Suprapubic skin (tissue), 4 donors: ENCODE measurements at regions not wholly inside any gene's neighbourhood (a gene's known extent, or its start where the extent isn't known, plus 50 kb on each side); places are given as distances from the start of the nearest gene placed in this dataset.
"Not testable (repeated sequence)": the region's sequence is repeated elsewhere in the genome, so short reads cannot be mapped to it uniquely, and the experiment has no call there.

Experiments
- DNase-seq, 2 donors: peaks; one replicate each; pipeline ENCODE4 v3.0.0-alpha.2; 2019; ENCODE audit warnings: low spot score in 2 of 2
- H3K27ac ChIP-seq: fragments of 200-600 bp; sonication (generic); one replicate; pipeline ENCODE4 v1.5.1; 2019
- H3K27me3 ChIP-seq: fragments of 200-600 bp; sonication (generic); one replicate; pipeline ENCODE4 v1.5.1; 2019
- H3K36me3 ChIP-seq: fragments of 200-600 bp; sonication (generic); one replicate; pipeline ENCODE4 v1.5.1; 2019
- H3K4me1 ChIP-seq: fragments of 200-600 bp; sonication (generic); one replicate; pipeline ENCODE4 v1.5.1; 2019
- H3K4me3 ChIP-seq: fragments of 200-600 bp; sonication (generic); one replicate; pipeline ENCODE4 v1.5.1; 2019; ENCODE audit warnings: mild to moderate bottlenecking
- H3K9me3 ChIP-seq: fragments of 200-600 bp; sonication (generic); one replicate; pipeline ENCODE4 v1.5.1; 2019
- EP300 ChIP-seq: sonication (generic); formaldehyde crosslinking; IDR thresholded peaks from one replicate; pipeline ENCODE4 v1.6.1; 2017; ENCODE audit warnings: antibody characterized with exemption
- POLR2A ChIP-seq, 2 donors: fragments of 450-650 bp; IDR thresholded peaks; one replicate each; pipeline ENCODE4 v1.6.1; 2017; ENCODE audit warnings: antibody characterized with exemption in 2 of 2, mild to moderate bottlenecking in 2 of 2, moderate library complexity in 2 of 2
- POLR2AphosphoS5 ChIP-seq, 3 donors: sonication (generic); formaldehyde crosslinking; IDR thresholded peaks; one replicate each; pipeline ENCODE4 v1.6.1; 2017; ENCODE audit warnings: antibody characterized with exemption in 3 of 3
- WGBS: methylation state at CpG from one replicate; pipeline ENCODE4 v1.1.5; 2018; 5-methylcytosine and 5-hydroxymethylcytosine counted together
- TF ChIP-seq, protein P1 (sequence below), 2 donors: fragments of 200-600 bp in 1 of 2; fragments of 450-650 bp in 1 of 2; sonication (generic) in 1 of 2; IDR thresholded peaks; one replicate each; pipeline ENCODE4 v1.5.1; 2016 to 2019; ENCODE audit warnings: antibody characterized with exemption in 2 of 2, mild to moderate bottlenecking in 1 of 2, moderate library complexity in 1 of 2

DNA sequence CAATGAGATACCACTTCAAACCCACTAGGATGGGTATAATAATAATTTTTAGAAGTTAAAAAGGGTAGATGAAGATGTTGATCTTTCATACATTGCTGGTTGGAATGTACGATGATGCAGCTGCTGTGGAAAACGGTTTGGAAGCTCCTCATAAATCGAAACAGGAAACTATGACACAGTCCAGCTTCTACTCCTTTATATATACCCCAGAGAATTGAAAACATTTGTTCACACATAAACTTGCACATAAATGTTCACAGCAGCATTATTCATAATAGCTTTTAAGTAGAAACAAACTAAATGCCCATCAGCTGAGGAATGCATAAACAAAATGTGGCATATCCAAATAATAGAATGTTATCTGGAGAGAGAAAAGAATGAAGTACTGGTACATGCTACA, 95.0 kb downstream of the STRADB start:
- Histone ChIP-seq H3K36me3 (no peaks in the 10 kb centered on the region), H3K27ac (no peak overlapping the region), H3K27me3 (no peaks in the 10 kb centered on the region), H3K4me1 (no peaks in the 10 kb centered on the region), H3K4me3 (no peak overlapping the region), H3K9me3 (no peaks in the 10 kb centered on the region)
- 45% methylated on average over 3 of the region's 3 CpGs for WGBS
- no peak for DNase-seq
- TF ChIP-seq EP300: no peak

DNA sequence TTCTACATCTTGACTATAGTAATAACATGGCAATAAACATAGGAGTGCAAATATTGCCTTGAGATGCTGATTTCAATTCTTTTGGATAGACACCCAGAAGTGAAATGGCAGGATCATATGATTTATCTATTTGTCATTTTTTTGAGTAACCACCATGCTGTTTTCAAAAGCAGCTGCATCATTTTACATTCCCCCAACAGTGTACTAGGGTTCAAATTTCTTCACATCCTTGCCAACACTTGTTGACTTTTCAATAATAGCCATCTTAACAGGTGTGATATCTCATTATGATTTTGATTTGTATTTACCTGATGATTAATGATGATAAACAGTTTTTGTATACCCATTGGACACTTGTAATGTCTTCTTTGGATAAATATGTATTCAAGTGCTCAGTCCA, 90.8 kb downstream of the STRADB start:
- Histone ChIP-seq H3K4me3 (no peak overlapping the region), H3K36me3 (no peaks in the 10 kb centered on the region), H3K27ac (no peak overlapping the region), H3K27me3 (no peaks in the 10 kb centered on the region), H3K9me3 (no peaks in the 10 kb centered on the region), H3K4me1 (no peaks in the 10 kb centered on the region)
- TF ChIP-seq POLR2AphosphoS5 (IDR thresholded peaks at IDR 0.05) (no peak), EP300 (no peak), POLR2A (IDR thresholded peaks at IDR 0.05) (no peak)
- TF ChIP-seq, protein P1, sequence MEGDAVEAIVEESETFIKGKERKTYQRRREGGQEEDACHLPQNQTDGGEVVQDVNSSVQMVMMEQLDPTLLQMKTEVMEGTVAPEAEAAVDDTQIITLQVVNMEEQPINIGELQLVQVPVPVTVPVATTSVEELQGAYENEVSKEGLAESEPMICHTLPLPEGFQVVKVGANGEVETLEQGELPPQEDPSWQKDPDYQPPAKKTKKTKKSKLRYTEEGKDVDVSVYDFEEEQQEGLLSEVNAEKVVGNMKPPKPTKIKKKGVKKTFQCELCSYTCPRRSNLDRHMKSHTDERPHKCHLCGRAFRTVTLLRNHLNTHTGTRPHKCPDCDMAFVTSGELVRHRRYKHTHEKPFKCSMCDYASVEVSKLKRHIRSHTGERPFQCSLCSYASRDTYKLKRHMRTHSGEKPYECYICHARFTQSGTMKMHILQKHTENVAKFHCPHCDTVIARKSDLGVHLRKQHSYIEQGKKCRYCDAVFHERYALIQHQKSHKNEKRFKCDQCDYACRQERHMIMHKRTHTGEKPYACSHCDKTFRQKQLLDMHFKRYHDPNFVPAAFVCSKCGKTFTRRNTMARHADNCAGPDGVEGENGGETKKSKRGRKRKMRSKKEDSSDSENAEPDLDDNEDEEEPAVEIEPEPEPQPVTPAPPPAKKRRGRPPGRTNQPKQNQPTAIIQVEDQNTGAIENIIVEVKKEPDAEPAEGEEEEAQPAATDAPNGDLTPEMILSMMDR (IDR thresholded peaks at IDR 0.05): no peak
- DNase-seq: no peak

DNA sequence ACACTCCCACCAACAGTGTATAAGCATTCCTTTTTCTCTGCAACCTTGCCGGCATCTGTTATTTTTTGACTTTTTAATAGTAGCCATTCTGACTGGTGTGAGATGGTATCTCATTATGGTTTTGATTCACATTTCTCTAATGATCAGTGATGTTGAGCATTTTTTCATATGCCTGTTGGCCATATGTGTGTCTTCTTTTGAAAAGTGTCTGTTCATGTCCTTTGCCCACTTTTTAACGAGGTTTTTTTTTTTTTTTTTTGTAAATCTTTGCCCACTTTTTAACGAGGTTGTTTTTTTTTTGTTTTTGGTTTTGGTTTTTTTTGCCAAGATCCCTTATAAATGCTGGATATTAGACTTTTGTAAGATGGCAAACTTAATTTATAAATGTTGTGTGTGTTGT, 87.7 kb downstream of the STRADB start:
- H3K27ac ChIP-seq, H3K36me3 ChIP-seq, H3K27me3 ChIP-seq, H3K4me3 ChIP-seq, H3K9me3 ChIP-seq, H3K4me1 ChIP-seq, DNase-seq: not testable (repeated sequence)
- WGBS: 56% methylated on average over 3 of the region's 3 CpGs

DNA sequence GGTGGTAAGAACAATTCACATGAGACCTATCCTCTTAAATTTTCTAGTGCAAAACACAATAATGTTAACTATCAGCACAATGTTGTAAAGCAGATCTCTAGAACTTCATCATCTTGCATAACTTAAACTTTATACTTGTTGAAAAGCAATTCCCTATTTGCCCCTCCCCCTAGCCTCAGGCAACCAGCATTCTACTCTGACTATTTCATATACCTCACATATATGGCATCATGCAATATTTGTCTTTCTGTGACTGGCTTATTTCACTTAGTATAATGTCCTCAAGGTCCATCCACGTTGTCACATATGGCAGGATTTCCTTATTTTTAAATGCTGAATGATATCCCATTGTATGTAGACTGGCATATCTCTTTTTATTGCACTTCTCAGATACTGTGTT, 86.5 kb downstream of the STRADB start:
- peaks cover 6% of the 10 kb centered on the region for H3K9me3 ChIP-seq
- no peak overlapping the region for H3K27ac ChIP-seq
- no peak for TF ChIP-seq POLR2A (IDR thresholded peaks at IDR 0.05)
- no peak for TF ChIP-seq POLR2AphosphoS5 (IDR thresholded peaks at IDR 0.05)
- TF ChIP-seq EP300: no peak
- TF ChIP-seq, protein P1 (IDR thresholded peaks at IDR 0.05): no peak
- no peaks in the 10 kb centered on the region for H3K36me3 ChIP-seq
- no peaks in the 10 kb centered on the region for H3K27me3 ChIP-seq
- WGBS: 85% methylated on average over 1 of the region's 1 CpG
- H3K4me1 ChIP-seq: no peaks in the 10 kb centered on the region
- H3K4me3 ChIP-seq: no peak overlapping the region
- DNase-seq: no peak

DNA sequence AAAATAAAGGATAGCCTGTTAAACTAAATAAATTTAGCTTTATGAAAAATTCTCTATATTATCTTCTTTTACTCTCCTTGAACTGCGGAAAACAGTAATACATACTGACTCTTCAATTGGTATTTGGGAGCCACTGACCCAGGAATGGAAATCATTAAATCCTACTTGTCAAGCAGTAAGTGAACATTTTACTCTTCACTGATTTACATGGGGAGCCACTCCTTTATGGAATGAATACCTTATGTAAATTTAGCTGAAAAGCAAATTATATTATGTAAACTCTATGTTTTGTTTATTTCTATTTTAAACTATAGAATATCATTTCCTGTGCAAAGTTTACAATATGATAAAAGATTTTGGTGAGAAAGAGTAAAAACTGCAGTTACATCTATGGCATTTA, 85.2 kb downstream of the STRADB start:
- no peak for DNase-seq
- H3K4me3 ChIP-seq: no peak overlapping the region
- H3K36me3 ChIP-seq: no peaks in the 10 kb centered on the region
- H3K27ac ChIP-seq: no peak overlapping the region
- H3K27me3 ChIP-seq: no peaks in the 10 kb centered on the region
- H3K4me1 ChIP-seq: no peaks in the 10 kb centered on the region
- 93% methylated on average over 1 of the region's 1 CpG for WGBS
- H3K9me3 ChIP-seq: peaks cover 7% of the 10 kb centered on the region
- TF ChIP-seq POLR2AphosphoS5 (IDR thresholded peaks at IDR 0.05) (no peak), EP300 (no peak), POLR2A (IDR thresholded peaks at IDR 0.05) (no peak)
- TF ChIP-seq, protein P1 (IDR thresholded peaks at IDR 0.05): no peak

DNA sequence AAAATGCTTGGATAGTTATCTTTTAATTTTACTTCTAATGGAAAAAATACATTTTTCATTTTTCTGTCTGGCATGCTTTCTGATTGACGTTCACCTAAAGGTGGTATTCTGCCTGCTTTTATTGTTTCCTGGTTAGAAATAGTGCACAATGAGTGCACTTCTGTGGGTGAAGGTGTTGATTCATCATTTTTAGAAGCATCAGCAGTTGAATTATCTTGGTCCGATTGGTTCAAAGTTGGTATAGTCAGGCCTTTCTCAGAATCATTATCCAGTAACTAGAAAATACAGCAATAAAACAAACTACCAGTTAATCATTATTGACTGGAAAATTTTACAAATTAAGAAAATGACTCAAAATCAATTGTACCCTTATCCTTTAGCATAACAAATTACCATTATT, 84.5 kb downstream of the STRADB start:
- Histone ChIP-seq H3K4me1 (no peaks in the 10 kb centered on the region), H3K36me3 (no peaks in the 10 kb centered on the region), H3K27ac (no peak overlapping the region), H3K4me3 (no peak overlapping the region), H3K9me3 (peaks cover 7% of the 10 kb centered on the region), H3K27me3 (no peaks in the 10 kb centered on the region)
- DNase-seq: no peak
- 81% methylated on average over 2 of the region's 2 CpGs for WGBS
- TF ChIP-seq POLR2AphosphoS5 (IDR thresholded peaks at IDR 0.05): no peak

DNA sequence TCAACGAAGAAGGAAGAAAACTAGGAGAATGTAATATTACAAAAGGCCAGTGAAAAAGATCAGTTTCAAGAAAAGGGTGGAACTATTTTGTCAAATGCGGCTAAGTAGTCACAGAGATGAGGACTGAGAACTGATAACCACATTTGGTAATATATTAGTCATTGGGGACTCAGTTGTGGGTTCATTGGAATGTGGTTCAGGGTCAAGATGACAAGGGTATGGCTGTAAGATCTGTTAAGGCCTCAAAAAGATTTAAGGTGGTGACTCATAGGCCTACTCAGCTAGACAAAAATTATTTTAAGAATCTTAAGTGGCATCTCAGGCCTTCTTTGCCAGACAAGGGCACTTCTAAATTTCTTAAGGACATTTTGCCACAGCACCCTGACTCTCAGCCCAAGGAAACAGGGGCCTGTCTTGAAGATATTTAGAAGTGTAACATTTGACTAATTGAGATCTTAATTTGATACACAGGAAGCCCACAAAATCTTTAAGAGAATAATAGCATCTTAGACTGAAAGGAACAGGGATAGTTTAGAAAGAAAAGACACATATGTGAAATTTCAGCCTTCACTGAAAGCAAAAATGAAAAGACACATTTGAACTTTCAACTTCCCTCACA, 81.3 kb downstream of the STRADB start:
- H3K36me3 ChIP-seq: no peaks in the 10 kb centered on the region
- no peak overlapping the region for H3K4me3 ChIP-seq
- TF ChIP-seq, protein P1 (IDR thresholded peaks at IDR 0.05): no peak
- TF ChIP-seq POLR2A (IDR thresholded peaks at IDR 0.05): no peak
- DNase-seq: no peak
- no peaks in the 10 kb centered on the region for H3K27me3 ChIP-seq
- peaks cover 7% of the 10 kb centered on the region for H3K9me3 ChIP-seq
- no peaks in the 10 kb centered on the region for H3K4me1 ChIP-seq
- no peak overlapping the region for H3K27ac ChIP-seq
- 83% methylated on average over 2 of the region's 2 CpGs for WGBS
